H1 (cell line): ENCODE measurements at regions not wholly inside any gene's neighbourhood (a gene's known extent, or its start where the extent isn't known, plus 50 kb on each side); places are given as distances from the start of the nearest gene placed in this dataset.

ENCODE experiments used
- TAF7 ChIP-seq: optimal IDR thresholded peaks from 2 replicates; pipeline ENCODE3; 2011; ENCODE audit warnings: low read depth, mild to moderate bottlenecking, inconsistent platforms, low read length, moderate library complexity, borderline replicate concordance
- TF ChIP-seq, protein P1 (sequence below): fragments of 300-600 bp; sonication (generic); IDR thresholded peaks from 2 replicates; pipeline ENCODE4 v1.7.1; 2012; ENCODE audit warnings: low read length, moderate library complexity, mild to moderate bottlenecking, inconsistent platforms; ENCODE audit not compliant: insufficient replicate concordance

DNA sequence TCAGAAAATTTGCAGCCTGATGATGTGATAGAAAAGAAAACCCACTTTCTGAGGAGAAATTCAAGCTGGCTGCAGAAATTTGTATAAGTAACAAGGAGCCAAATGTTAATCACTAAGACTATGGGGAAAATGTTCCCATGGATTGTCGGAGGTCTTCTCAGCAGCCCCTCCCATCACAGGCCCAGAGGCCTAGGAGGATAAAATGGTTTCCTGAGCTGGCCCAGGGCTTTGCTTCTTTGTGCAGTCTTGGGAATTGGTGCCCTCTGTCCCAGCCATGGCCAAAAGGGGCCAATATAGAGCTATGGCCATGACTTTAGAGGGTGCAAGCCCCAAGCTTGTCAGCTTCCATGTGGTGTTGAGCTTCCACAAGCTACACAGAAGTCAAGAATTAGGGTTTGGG, 335.9 kb downstream of the ATP23 start (continued):
- TF ChIP-seq, protein P1, sequence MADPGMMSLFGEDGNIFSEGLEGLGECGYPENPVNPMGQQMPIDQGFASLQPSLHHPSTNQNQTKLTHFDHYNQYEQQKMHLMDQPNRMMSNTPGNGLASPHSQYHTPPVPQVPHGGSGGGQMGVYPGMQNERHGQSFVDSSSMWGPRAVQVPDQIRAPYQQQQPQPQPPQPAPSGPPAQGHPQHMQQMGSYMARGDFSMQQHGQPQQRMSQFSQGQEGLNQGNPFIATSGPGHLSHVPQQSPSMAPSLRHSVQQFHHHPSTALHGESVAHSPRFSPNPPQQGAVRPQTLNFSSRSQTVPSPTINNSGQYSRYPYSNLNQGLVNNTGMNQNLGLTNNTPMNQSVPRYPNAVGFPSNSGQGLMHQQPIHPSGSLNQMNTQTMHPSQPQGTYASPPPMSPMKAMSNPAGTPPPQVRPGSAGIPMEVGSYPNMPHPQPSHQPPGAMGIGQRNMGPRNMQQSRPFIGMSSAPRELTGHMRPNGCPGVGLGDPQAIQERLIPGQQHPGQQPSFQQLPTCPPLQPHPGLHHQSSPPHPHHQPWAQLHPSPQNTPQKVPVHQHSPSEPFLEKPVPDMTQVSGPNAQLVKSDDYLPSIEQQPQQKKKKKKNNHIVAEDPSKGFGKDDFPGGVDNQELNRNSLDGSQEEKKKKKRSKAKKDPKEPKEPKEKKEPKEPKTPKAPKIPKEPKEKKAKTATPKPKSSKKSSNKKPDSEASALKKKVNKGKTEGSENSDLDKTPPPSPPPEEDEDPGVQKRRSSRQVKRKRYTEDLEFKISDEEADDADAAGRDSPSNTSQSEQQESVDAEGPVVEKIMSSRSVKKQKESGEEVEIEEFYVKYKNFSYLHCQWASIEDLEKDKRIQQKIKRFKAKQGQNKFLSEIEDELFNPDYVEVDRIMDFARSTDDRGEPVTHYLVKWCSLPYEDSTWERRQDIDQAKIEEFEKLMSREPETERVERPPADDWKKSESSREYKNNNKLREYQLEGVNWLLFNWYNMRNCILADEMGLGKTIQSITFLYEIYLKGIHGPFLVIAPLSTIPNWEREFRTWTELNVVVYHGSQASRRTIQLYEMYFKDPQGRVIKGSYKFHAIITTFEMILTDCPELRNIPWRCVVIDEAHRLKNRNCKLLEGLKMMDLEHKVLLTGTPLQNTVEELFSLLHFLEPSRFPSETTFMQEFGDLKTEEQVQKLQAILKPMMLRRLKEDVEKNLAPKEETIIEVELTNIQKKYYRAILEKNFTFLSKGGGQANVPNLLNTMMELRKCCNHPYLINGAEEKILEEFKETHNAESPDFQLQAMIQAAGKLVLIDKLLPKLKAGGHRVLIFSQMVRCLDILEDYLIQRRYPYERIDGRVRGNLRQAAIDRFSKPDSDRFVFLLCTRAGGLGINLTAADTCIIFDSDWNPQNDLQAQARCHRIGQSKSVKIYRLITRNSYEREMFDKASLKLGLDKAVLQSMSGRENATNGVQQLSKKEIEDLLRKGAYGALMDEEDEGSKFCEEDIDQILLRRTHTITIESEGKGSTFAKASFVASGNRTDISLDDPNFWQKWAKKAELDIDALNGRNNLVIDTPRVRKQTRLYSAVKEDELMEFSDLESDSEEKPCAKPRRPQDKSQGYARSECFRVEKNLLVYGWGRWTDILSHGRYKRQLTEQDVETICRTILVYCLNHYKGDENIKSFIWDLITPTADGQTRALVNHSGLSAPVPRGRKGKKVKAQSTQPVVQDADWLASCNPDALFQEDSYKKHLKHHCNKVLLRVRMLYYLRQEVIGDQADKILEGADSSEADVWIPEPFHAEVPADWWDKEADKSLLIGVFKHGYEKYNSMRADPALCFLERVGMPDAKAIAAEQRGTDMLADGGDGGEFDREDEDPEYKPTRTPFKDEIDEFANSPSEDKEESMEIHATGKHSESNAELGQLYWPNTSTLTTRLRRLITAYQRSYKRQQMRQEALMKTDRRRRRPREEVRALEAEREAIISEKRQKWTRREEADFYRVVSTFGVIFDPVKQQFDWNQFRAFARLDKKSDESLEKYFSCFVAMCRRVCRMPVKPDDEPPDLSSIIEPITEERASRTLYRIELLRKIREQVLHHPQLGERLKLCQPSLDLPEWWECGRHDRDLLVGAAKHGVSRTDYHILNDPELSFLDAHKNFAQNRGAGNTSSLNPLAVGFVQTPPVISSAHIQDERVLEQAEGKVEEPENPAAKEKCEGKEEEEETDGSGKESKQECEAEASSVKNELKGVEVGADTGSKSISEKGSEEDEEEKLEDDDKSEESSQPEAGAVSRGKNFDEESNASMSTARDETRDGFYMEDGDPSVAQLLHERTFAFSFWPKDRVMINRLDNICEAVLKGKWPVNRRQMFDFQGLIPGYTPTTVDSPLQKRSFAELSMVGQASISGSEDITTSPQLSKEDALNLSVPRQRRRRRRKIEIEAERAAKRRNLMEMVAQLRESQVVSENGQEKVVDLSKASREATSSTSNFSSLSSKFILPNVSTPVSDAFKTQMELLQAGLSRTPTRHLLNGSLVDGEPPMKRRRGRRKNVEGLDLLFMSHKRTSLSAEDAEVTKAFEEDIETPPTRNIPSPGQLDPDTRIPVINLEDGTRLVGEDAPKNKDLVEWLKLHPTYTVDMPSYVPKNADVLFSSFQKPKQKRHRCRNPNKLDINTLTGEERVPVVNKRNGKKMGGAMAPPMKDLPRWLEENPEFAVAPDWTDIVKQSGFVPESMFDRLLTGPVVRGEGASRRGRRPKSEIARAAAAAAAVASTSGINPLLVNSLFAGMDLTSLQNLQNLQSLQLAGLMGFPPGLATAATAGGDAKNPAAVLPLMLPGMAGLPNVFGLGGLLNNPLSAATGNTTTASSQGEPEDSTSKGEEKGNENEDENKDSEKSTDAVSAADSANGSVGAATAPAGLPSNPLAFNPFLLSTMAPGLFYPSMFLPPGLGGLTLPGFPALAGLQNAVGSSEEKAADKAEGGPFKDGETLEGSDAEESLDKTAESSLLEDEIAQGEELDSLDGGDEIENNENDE, result no peak
- no peak for TF ChIP-seq TAF7
